A549 (cell line): ENCODE measurements at regions not wholly inside any gene's neighbourhood (a gene's known extent, or its start where the extent isn't known, plus 50 kb on each side); places are given as distances from the start of the nearest gene placed in this dataset.

Source experiments
- JUN ChIP-seq, 2 experiments: fragments of >200 bp; sonication (Bioruptor Twin); formaldehyde crosslinking; IDR thresholded peaks; 2 replicates in 1 of 2; 3 replicates in 1 of 2; pipeline ENCODE4 v1.6.1; 2016 to 2017
- KDM5A ChIP-seq: fragments of 200-600 bp; sonication (generic); IDR thresholded peaks from 2 replicates; pipeline ENCODE4 v1.6.1; 2016; ENCODE audit warnings: antibody characterized with exemption, mild to moderate bottlenecking
- MAFK ChIP-seq: fragments of 450-650 bp; IDR thresholded peaks from 2 replicates; pipeline ENCODE4 v1.6.1; 2014; ENCODE audit not compliant: partially characterized antibody
- MYC ChIP-seq: IDR thresholded peaks from 2 replicates; pipeline ENCODE4 v1.6.1; 2012; ENCODE audit warnings: mild to moderate bottlenecking, inconsistent platforms, low read length, improper control_type of control experiment, borderline replicate concordance
- PHF8 ChIP-seq: fragments of 200-600 bp; sonication (generic); IDR thresholded peaks from 2 replicates; pipeline ENCODE4 v1.6.1; 2016; ENCODE audit warnings: low read depth, mild to moderate bottlenecking, antibody characterized with exemption, moderate library complexity, borderline replicate concordance
- POLR2A ChIP-seq: IDR thresholded peaks from 2 replicates; pipeline ENCODE4 v1.6.1; 2012; ENCODE audit warnings: mild to moderate bottlenecking, low read length
- RAD21 ChIP-seq, 2 experiments: fragments of >200 bp in 1 of 2; sonication (Bioruptor Twin) in 1 of 2; formaldehyde crosslinking in 1 of 2; IDR thresholded peaks in 1 of 2; conservative IDR thresholded peaks in 1 of 2; 2 replicates in 1 of 2; 3 replicates in 1 of 2; pipeline ENCODE4 v1.6.1; 2012 to 2018; ENCODE audit warnings: inconsistent platforms in 1 of 2
- TF ChIP-seq, protein P1 (sequence below): fragments of >200 bp; sonication (Bioruptor Twin); formaldehyde crosslinking; IDR thresholded peaks from 3 replicates; pipeline ENCODE4 v1.5.1; 2016

DNA sequence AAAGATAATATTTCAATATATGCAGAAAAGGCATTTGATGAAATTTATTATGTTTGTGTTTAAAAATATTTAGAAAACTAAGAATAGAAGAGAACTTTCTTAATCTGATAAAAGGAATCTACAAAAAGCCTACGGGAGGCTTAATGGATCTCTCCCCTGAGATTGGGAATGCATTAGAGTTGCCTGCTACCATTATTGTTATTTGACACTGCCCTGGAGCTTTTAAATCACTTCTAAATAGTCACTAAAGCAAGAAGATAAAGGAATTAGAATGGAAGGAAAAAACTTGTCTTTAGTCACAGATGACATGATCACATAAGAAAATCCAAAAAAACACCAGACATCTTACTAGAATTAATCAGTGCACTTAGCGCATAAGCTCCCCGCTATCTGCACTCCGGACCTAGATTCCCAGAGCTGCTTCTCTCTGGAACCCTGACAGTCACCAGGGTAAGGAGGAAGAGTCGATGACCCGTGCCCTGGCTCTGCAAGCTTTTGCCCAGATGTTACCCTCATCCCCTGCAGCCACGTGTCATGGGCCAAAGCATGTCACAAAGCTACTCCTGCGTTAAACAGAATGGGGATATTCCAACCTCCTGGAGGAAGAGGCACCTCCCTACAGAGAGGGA is 97.1 kb downstream of the MINAR1 start:
- TF ChIP-seq, protein P1, sequence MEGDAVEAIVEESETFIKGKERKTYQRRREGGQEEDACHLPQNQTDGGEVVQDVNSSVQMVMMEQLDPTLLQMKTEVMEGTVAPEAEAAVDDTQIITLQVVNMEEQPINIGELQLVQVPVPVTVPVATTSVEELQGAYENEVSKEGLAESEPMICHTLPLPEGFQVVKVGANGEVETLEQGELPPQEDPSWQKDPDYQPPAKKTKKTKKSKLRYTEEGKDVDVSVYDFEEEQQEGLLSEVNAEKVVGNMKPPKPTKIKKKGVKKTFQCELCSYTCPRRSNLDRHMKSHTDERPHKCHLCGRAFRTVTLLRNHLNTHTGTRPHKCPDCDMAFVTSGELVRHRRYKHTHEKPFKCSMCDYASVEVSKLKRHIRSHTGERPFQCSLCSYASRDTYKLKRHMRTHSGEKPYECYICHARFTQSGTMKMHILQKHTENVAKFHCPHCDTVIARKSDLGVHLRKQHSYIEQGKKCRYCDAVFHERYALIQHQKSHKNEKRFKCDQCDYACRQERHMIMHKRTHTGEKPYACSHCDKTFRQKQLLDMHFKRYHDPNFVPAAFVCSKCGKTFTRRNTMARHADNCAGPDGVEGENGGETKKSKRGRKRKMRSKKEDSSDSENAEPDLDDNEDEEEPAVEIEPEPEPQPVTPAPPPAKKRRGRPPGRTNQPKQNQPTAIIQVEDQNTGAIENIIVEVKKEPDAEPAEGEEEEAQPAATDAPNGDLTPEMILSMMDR: no peak
- TF ChIP-seq PHF8: no peak
- TF ChIP-seq RAD21 (conservative IDR thresholded peaks at IDR 0.05 in 1 of 2, IDR thresholded peaks at IDR 0.05 in 1 of 2): no peak
- TF ChIP-seq KDM5A: no peak
- no peak for TF ChIP-seq POLR2A
- TF ChIP-seq JUN (IDR thresholded peaks at IDR 0.05): no peak
- no peak for TF ChIP-seq MYC
- no peak for TF ChIP-seq MAFK
